Upper lobe of right lung (tissue), 1 donor: ENCODE measurements at regions not wholly inside any gene's neighbourhood (a gene's known extent, or its start where the extent isn't known, plus 50 kb on each side); places are given as distances from the start of the nearest gene placed in this dataset.

Source experiments
- ATAC-seq: fragments of 200-7000 bp; cut with Tn5 transposase; one replicate; pipeline ENCODE4 v1.9.1; 2020; ENCODE audit warnings: mild to moderate bottlenecking, moderate library complexity
- DNase-seq: peaks from one replicate; pipeline ENCODE4 v3.0.0-alpha.2; 2020
- H3K27ac ChIP-seq: fragments of 200-600 bp; one replicate; pipeline ENCODE4 v1.8.0; 2022
- H3K27me3 ChIP-seq: fragments of 200-600 bp; one replicate; pipeline ENCODE4 v1.8.0; 2022; ENCODE audit warnings: mild to moderate bottlenecking
- H3K36me3 ChIP-seq: fragments of 200-600 bp; one replicate; pipeline ENCODE4 v1.8.0; 2022
- H3K4me1 ChIP-seq: fragments of 200-600 bp; one replicate; pipeline ENCODE4 v1.8.0; 2022
- H3K4me3 ChIP-seq: fragments of 200-600 bp; one replicate; pipeline ENCODE4 v1.8.0; 2022; ENCODE audit warnings: mild to moderate bottlenecking
- H3K9me3 ChIP-seq: fragments of 200-600 bp; one replicate; pipeline ENCODE4 v1.8.0; 2022
- CTCF ChIP-seq: fragments of 200-600 bp; IDR thresholded peaks from one replicate; pipeline ENCODE4 v1.8.0; 2022; ENCODE audit warnings: antibody characterized with exemption
- intact Hi-C: fragments of 100-400 bp; cut with DNase I; formaldehyde crosslinking; loops from one replicate; pipeline ENCODE4 v1.11.0; 2022
- donor health status: DM: no; HTN: yes; CAD: no; lungs with severe emphysema.

GRCh38 chr12:24582954-24583601, 365.8 kb downstream of the BCAT1 start:
- intact Hi-C loops = no loop called here
- no peak for TF ChIP-seq CTCF
- H3K9me3 ChIP-seq = peaks cover 8% of the 10 kb centered on the region
- ATAC-seq (no peak), DNase-seq (no peak)
- no peaks in the 10 kb centered on the region for H3K4me1 ChIP-seq
- H3K27ac ChIP-seq = no peak overlapping the region
- no peaks in the 10 kb centered on the region for H3K36me3 ChIP-seq
- H3K27me3 ChIP-seq = no peaks in the 10 kb centered on the region
- H3K4me3 ChIP-seq = no peak overlapping the region

- TF ChIP-seq CTCF = no peak
- no peak for ATAC-seq
- H3K4me3 ChIP-seq = no peak overlapping the region
- intact Hi-C loops = no loop called here
- DNase-seq = no peak
- H3K36me3 ChIP-seq = no peaks in the 10 kb centered on the region
- no peaks in the 10 kb centered on the region for H3K4me1 ChIP-seq
- H3K9me3 ChIP-seq = no peaks in the 10 kb centered on the region
- H3K27me3 ChIP-seq = no peaks in the 10 kb centered on the region
- H3K27ac ChIP-seq = no peak overlapping the region
Measured at GRCh38 chr12:24574538-24574937, 374.4 kb downstream of the BCAT1 start.

DNA sequence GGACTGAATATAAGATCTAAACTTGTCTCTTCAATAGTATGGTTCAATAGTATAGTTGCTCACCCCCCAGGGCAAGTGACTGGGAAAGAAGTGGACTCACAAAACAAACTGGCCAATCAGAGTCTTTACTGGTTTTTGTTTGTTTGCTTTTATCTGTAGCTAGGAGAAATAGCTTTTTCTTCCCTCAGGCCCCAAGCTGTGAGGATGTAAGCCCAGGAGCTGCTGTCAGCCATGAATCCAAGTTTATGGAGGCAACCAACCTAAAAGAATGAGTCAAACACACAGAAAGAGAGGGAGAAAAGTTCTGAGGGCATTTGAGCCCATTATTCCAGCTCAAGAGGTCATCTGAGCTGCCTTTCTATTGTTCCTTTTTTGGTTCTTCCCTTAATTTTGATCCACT, 375.3 kb downstream of the BCAT1 start:
- Histone ChIP-seq H3K9me3 (no peaks in the 10 kb centered on the region), H3K27ac (no peak overlapping the region), H3K36me3 (no peaks in the 10 kb centered on the region), H3K27me3 (no peaks in the 10 kb centered on the region), H3K4me3 (no peak overlapping the region), H3K4me1 (no peaks in the 10 kb centered on the region)
- ATAC-seq (no peak), DNase-seq (no peak)
- intact Hi-C loops = no loop called here
- TF ChIP-seq CTCF = no peak

DNA sequence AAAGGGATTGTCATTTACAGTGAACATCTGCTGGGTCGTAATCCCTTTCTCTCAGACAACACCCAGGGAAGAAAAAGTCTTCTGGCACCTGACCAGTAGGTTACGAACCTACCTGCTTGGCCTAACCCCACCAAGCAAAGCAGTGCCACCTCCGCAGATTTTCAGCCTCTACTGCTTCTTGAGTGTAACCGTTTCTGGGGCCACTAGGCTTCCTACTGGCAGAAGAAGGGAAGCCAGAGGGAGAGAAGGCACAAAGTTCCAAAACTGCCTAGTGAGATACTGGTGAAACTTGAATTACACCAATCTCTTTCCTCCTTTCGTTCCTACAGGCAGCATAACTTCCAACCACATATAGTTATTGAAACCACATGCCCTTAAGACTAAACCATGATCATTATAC, 383.6 kb downstream of the BCAT1 start:
- DNase-seq = no peak
- peaks cover 10% of the 10 kb centered on the region for H3K4me1 ChIP-seq
- no peak overlapping the region for H3K27ac ChIP-seq
- H3K36me3 ChIP-seq = no peaks in the 10 kb centered on the region
- peaks cover 13% of the 10 kb centered on the region for H3K27me3 ChIP-seq
- H3K9me3 ChIP-seq = no peaks in the 10 kb centered on the region
- intact Hi-C loops = no loop called here
- TF ChIP-seq CTCF = no peak
- H3K4me3 ChIP-seq = no peak overlapping the region
- ATAC-seq = no peak

DNA sequence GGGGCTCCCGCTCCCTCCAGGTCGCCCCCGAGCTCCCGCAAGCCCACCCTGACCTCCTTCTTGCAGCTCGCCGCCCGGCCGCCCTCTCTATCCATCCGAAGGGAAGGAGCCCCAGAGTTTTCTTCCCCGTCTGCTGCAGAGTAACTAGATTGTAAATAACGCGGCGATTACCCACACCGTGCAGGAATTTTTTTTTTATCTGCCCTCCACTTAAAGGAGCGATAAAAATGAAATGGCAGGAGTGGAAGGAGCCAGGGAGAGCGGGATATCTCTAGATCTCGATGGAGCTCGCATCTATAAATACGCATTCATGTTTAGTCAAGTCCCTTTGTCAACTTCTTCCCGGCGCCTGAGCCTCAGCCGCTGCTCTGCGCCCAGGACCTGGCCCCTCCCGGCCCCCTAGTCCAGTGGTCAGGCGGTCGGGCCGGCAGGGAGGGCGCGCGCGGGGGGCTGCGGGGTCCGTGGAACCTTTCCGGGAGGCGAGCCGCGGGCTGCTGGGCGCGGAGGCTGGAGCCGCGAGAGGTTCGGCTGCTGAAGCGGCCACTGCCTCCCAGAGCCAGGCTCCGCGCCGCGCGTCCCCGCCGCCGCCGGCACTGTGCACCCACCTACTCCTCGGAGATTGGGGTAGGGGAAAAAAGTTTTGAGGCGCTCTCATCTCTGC, 386.0 kb downstream of the BCAT1 start:
- Histone ChIP-seq H3K4me1 (peaks cover 13% of the 10 kb centered on the region), H3K9me3 (no peaks in the 10 kb centered on the region), H3K27me3 (peaks cover 18% of the 10 kb centered on the region), H3K4me3 (peak overlapping the region; percentile 76), H3K27ac (peak overlapping the region; percentile 75), H3K36me3 (no peaks in the 10 kb centered on the region)
- TF ChIP-seq CTCF = no peak
- intact Hi-C loops = no loop called here
- ATAC-seq (peak; percentile 48), DNase-seq (peak; percentile 73)
